22Rv1 (cell line): ENCODE measurements at regions not wholly inside any gene's neighbourhood (a gene's known extent, or its start where the extent isn't known, plus 50 kb on each side); places are given as distances from the start of the nearest gene placed in this dataset.
A peak's percentile ranks its signal among the peaks of the same experiment; 100 is the strongest.

Experiments used
- H3K27ac ChIP-seq: fragments of 450-650 bp; 2 replicates; pipeline ENCODE4 v1.5.1; 2017
- CTCF ChIP-seq: fragments of 450-650 bp; IDR thresholded peaks from 2 replicates; pipeline ENCODE4 v1.5.1; 2017; ENCODE audit warnings: mild to moderate bottlenecking
- ZFX ChIP-seq: fragments of 450-650 bp; IDR thresholded peaks from 2 replicates; pipeline ENCODE4 v1.6.1; 2017; ENCODE audit warnings: antibody characterized with exemption, borderline replicate concordance

DNA sequence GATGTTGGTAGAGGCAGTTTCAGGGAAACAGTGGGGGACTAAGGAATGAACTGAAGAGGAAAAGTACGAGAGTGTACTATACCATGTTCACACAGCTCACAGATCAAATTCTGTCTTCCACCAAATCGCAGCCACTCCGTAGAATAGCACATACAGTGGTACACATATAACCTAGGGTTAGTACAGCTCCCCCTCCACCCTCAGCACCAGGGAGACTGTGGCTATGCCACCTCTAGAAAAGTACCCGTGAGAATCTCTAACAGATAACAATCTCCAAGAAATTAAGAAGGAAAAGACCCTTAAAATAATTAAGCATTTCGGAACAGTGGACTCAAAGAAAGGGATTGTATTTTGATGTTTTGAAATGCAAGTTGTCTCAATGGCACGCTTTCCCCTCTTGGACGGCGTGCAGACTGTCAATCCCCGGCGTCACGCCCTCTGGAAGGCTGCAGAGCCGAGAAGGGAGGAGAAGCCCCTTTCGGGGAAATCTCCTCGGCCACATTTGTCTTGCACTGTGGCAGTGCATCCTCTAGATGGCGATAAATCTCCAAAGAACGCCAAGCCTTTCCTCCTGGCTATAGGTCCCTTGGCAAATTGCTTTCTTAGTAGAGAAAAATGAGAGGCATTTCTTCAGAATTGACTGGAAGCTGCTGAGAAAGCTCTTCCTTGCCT is 345.0 kb downstream of the REEP3 start:
- TF ChIP-seq ZFX (no peak), CTCF (peak; percentile 89)
- no peak overlapping the region for H3K27ac ChIP-seq

DNA sequence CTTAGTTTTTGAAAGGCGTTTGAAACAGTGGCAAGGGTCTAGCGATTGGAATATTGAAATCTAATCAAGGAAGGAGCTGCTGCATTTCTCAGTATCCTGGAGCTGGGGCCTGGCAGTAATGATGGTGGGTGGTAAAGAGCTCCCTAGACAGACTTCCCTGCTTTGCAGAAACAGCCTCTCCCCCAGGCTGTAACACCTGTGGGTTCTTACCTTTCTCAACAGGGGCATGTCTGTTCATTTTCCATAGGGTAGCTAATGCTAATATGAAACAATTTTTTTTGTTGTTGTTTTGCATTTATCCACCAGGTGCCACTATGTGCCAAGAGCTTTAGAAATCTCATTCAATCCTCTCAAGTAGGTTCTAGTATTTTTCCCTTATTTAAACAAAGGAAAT is 345.5 kb downstream of the REEP3 start:
- no peak overlapping the region for H3K27ac ChIP-seq
- TF ChIP-seq ZFX (no peak), CTCF (peak; percentile 78)

- TF ChIP-seq CTCF (no peak), ZFX (no peak)
- H3K27ac ChIP-seq: no peak overlapping the region
Observed at GRCh38 chr10:63878428-63878827, 357.2 kb downstream of the REEP3 start.

DNA sequence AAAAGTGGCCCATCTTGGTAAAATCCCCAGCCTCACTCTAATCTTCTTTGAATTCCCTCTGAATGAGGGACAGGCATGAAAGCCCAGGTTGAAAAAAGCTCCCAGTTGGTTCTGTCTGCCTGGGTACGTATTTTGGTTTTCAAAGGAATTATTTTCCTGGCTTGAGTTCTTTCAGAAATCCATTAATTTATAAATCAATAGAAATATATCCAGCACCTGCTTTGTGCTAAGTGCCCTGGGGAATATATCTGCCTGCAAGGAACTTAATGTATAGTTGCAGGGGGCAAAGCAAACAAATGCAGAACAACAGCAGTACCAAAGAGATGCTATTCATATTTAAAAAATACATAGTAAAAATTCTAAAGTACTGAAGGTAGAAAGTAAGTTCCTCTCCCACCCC is 362.7 kb downstream of the REEP3 start:
- TF ChIP-seq ZFX (no peak), CTCF (no peak)
- H3K27ac ChIP-seq: no peak overlapping the region

GRCh38 chr10:63884426-63884825 is 363.2 kb downstream of the REEP3 start:
- no peak for TF ChIP-seq CTCF
- TF ChIP-seq ZFX: no peak
- no peak overlapping the region for H3K27ac ChIP-seq

DNA sequence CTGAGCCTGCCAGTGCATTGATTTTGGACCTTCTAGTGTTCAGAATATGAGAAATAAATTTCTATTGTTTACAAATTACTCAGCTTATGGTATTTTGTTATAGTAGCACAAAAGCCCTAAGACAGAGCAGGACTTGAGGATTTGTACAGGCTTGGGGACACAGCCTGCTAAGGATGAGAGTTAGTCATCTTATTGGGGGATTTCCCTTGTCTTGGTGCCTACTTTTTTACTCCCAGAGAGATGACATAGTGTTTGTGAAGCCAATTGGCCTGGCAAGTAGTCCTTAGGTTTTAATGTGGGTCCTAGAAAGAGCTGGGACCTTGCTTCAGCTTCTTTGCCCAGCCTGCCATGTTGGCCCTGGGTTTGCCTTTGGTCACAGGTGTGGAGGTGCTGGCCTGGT is 364.0 kb downstream of the REEP3 start:
- no peak overlapping the region for H3K27ac ChIP-seq
- TF ChIP-seq ZFX (no peak), CTCF (no peak)

DNA sequence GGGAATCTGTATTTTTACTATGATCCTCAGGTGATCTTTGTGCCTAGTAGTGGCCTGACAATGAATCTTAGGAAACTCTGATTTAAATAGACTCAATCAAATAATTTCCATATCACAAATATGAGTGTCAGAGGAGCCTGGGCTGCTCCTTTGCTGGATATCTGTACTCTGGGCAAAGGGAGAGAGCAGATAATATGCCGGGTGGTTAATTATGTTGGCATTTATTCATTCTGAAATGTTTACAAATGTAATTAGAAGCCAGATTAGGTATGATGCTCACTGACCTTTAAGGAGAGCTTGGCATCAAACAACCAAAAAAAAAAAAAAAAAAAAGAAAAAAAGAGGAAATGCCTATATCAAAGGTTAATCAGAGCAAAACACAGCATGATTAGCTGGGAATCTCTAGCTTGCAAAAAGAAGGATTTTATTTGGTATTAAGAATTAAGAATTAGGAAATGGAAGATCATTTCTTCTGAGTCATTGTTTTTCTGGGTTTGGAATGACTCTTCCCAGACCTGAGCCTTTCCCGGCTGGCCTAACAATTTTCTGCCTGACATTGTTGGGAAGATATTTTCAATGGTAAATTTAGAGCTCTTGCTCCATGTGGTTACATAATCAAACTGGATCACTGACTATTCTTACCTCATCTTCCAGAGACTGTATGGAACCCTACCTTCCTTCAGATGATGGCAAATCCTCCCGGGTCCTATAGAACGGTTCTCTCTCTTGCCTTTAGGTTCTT is 365.3 kb downstream of the REEP3 start:
- no peak overlapping the region for H3K27ac ChIP-seq
- TF ChIP-seq ZFX (no peak), CTCF (no peak)
